ENCODE measurements at regions not wholly inside any gene's neighbourhood (a gene's known extent, or its start where the extent isn't known, plus 50 kb on each side); places are given as distances from the start of the nearest gene placed in this dataset.

- intact Hi-C loops (cut with DNase I) = no loop called here
- DNase-seq = no peak
Measured at GRCh38 chr14:76950055-76951020, 78.2 kb downstream of the IRF2BPL start.

- no peak for DNase-seq
- intact Hi-C loops (cut with DNase I) = loop anchor here (5.0 kb wide), 1 partner anchor 78 kb away; the partner anchor contains the start of gene IRF2BPL
Measured at GRCh38 chr14:76948976-76949375, 79.5 kb downstream of the IRF2BPL start.

DNA sequence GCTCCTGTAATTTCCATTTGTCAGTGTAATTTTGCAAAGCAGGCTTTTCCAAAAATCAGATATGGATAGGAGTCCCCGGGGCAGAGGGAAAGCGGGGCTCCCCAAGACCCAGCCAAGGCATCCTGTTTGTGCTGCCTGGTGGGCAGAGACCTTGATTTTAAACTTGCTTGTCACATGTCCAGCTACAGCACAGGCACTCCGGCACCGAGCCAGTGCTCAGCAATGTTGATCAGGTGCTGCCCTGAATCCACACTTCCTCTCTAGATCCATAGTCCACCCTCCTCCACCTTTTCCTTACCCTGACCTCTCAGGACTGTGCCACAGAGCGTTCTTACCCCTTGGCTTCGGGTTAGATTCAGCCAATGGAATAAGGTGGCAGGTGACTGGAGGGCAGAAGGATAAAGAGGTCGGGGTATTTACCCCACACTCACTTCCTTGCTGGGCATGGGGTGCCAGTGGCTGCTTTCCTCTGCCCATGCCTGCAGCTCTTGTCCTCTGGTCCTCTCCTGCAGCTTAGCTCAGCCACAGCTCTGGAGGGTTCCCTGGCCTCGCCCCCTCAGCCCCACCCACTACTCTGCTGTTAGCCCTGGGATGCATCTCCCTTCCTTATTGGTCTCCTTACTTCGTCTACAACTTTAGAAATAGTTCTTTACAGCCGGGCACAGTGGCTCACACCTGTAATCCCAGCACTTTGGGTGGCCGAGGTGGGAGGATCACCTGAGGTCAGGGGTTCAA lies 80.1 kb downstream of the IRF2BPL start:
- no peak for DNase-seq

DNA sequence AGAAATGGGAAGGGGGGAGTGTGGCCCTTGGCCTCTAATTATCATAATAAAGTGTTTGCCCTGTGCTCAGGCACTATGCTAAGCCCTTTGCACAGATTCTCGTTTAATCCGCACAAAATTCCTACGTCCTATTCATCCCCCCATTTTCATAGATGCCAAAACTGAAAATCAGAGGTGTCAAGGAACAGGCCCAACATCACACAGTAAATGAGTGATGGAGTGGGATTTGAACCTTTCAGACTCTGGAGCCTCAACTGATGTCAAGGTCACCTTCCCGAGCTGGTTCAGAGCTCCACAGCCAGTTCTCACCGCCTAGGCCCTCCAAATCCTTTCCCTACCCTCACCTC lies 80.7 kb downstream of the IRF2BPL start:
- intact Hi-C loops (cut with DNase I) = loop anchor here (1.0 to 5.0 kb wide), 3 partner anchors 29 to 120 kb away; partner anchors contain the start of gene IRF2BPL

More for the DNA sequence above, 80.1 kb downstream of the IRF2BPL start:
- intact Hi-C loops (cut with DNase I) = loop anchor here (5.0 kb wide), 1 partner anchor 79 kb away; the partner anchor contains the start of gene IRF2BPL

DNA sequence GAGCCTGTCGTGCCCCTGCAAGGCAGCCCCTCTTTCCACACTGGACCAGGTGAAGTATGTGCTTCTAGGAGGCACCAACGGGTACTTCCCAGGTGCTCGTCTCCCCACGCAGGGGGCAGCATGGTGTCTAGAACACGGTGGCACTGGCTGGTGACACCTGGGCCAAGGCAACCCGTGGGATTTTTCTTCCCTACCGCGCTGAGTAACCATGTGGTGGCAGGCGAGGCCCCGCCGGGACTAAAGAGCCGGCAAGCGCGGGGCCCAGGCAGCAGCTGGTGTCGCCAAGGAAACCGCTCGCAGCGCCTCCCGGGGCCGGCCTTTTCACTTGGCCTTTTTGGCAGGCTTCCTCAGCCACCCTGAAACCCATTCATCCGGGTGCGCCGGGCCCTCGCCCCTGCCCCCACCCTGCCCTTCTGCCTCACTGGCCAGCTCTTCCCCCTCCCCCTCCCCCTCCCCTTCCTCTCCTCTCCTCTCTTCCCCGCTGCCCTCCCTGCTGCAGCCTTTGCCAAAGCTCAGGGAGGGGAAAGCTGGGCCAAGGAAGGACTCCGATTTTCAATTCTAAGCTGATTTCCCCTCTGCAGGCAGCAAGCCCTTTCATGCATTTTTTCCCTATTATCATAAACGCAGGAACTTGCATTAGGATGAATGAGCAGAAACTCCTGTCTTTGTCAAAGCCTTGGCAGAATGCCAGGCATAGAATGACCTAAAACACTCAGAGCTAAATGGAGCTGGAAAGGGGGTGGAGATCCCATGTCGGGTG lies 81.2 kb downstream of the IRF2BPL start:
- DNase-seq = peak; percentile 89 to 99 (median 94)
- intact Hi-C loops (cut with DNase I) = loop anchor here (1.0 to 5.0 kb wide), 3 partner anchors 28 to 121 kb away; partner anchors contain the start of gene IRF2BPL

More for the DNA sequence above, 80.7 kb downstream of the IRF2BPL start:
- DNase-seq = no peak

- no peak for DNase-seq
- intact Hi-C loops (cut with DNase I) = loop anchor here (1.0 to 5.0 kb wide), 3 partner anchors 28 to 122 kb away; partner anchors contain the start of gene IRF2BPL
Measured at GRCh38 chr14:76946753-76947077, 81.8 kb downstream of the IRF2BPL start.

GRCh38 chr14:76943072-76943471 lies 85.4 kb downstream of the IRF2BPL start:
- DNase-seq = no peak
- intact Hi-C loops (cut with DNase I) = no loop called here

DNA sequence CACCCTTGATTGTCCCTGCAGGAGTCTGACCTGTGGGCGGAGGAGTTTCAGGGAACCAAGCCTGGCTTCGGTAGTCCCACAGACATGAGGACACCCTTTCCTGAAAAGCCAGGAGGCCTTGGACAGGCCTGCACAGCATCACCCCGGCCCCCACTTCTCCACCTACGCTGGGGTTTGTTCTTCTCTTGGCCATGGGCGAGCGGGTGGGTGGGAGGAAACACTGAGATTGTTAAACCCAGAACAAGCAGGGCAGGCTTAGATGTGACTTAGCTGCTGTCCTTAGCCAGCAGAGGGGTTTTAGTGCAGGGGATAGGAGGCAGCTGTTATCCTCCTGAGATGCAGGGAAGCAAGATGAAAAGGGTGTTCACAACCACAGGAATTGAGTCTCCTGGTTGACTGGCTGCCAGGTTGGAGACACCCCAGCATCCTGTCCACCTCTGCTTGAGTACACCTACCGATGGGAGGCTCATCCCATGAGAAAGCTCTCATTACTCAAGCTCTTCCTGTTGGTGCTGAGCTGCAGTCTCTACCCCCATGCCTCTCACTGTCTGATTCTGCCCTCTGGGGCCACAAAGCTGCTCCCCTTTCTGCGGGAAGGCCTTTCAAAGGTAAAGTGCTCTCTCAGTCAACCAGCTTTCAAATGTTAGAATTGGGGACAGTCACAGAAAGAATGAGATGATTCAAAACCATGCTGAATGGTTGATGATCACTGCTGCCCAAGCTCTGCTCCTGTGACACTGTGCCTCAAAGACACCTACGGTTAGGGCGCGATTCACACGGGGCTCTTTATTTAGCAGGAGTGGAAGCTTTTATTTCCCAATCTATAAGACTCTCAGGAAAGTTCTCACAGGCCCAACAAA lies 86.3 kb downstream of the IRF2BPL start:
- intact Hi-C loops (cut with DNase I) = no loop called here

DNA sequence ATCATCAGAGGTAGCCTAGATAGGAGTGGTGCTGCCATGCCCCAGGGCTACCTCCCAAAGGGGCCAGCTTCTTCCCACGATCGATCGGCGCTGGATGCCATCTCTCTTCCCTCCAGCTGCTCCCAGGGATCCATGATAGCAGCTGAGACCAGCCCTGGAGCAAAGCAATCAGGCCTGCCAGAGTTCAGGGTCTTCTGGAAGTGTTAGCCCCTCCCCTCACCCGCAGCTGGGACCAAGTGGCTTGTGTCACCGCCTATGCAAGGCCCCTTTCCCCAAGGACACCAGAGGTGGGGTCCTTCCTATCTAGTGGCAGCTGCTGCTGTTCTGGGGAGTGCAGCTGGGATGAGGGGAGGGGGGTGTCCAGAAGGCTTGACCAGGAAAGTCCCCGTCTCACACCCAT lies 87.0 kb downstream of the IRF2BPL start:
- intact Hi-C loops (cut with DNase I) = no loop called here
- no peak for DNase-seq

More for the DNA sequence above, 86.3 kb downstream of the IRF2BPL start:
- no peak for DNase-seq

DNA sequence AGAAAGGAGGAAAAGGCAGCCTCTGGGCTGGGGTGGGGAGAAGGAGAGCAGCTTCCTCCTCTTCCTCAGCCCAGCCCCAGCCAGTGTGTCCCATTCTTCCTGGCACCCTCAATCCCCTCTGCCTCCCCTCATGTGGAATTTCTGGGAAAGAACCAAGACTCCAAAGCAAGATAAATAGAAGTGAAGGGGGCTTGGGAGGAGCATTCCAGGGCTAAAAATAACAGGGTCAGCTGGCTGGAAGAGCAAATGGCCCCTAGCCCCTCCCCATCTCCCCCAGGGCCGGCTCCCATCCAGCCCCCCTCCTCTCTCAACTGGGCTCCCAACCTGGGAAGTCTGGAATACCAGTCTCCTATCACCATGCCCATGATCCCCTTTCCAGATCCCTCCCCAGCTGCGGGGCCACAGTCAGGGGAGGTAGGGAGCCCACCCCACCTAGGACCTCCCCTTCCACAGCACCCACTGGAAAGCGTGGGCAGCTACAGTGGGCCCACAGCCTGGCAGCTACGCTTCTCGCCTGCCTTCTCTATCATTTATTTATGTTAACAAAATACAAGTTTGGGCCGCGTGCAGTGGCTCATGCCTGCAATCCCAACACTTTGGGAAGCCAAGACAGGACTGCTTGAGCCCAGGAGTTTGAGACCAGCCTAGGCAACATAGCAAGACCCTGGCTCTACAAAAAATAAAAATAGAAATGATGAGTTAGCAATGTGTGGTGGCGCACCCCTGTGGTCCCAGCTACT lies 88.3 kb downstream of the IRF2BPL start:
- DNase-seq = no peak
- intact Hi-C loops (cut with DNase I) = no loop called here

DNA sequence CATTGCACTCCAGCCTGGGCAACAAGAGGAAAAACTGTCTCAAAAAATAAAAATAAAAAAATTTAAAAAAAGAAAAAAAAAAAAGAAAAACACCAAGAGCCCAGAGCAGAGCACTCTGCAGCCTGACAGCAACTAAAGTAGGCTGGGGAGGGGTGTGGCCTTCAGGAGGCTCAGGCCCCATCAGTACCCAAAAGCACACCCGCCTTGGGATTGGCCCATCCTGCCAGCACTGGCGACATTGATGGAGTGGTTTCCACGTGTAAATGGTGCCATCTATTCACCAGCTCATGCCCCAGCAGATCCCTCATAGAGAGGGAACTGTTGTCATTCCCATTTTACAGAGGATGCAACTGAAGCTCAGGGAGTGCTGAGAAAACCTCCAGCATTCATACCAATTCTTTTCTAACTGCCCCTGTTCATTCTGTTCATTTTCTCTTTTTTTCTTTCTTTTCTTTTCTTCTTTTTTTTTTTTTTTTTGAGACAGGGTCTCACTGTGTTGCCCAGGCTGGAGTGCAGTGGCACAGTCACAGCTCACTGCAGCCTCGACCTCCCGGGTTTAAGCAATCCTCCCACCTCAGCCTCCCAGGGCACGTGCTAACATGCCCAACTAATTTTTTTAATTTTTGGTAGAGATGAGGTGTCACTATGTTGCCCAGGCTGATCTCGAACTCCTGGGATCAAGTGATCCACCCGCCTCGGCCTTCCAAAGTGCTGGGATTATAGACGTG lies 89.3 kb downstream of the IRF2BPL start:
- intact Hi-C loops (cut with DNase I) = no loop called here
- DNase-seq = no peak

- DNase-seq = peak in 1 of 10 donors; percentile 18
- intact Hi-C loops (cut with DNase I) = no loop called here
Measured at GRCh38 chr14:76938092-76938500, 90.4 kb downstream of the IRF2BPL start.

GRCh38 chr14:76937181-76938091 lies 91.1 kb downstream of the IRF2BPL start:
- DNase-seq = peak in 8 of 10 donors; percentile 53 to 95 (median 72)
- intact Hi-C loops (cut with DNase I) = no loop called here

GRCh38 chr14:76936483-76936882 lies 92.0 kb downstream of the IRF2BPL start:
- intact Hi-C loops (cut with DNase I) = no loop called here
- no peak for DNase-seq

- no peak for DNase-seq
- intact Hi-C loops (cut with DNase I) = no loop called here
Measured at GRCh38 chr14:76933515-76933914, 95.0 kb downstream of the IRF2BPL start.

DNA sequence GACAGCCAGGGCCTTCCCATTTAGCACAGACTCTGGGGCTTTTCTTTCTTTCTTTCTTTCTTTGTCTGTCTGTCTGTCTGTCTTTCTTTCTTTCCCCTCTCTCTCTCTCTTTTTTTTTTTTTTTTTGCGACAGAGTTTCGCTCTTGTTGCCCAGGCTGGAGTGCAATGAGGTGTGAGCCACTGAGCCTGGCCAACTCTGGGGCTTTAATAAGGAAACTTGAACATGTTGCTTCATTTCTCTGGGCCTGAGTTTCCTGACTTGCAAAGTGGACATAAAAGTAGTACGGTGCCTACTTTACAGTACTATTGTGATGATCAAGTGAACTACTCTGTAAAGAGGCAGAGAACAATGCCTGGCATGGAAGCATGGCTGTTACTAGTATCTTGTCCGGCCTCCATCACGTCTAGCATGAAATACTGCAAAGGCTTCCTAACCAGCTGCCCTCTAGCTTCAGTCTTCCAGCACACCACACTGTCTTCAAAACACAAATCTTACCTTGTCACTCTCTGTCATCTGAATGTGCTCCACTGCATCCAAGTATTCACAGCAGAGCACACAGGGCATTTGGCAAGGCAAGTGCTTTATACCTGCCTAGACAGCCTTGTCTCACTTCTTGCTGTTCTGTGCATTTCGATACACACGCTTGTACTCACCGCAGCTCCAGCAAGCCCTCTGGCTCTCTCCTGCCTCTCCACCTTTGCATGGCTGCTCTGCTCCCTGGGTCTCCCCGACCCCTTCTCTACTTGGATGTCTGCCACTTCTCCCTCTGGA lies 96.7 kb downstream of the IRF2BPL start:
- DNase-seq = no peak
- intact Hi-C loops (cut with DNase I) = no loop called here

Measured in posterior cingulate gyrus (tissue), 11 donors.